HepG2 (cell line): ENCODE measurements at regions not wholly inside any gene's neighbourhood (a gene's known extent, or its start where the extent isn't known, plus 50 kb on each side); places are given as distances from the start of the nearest gene placed in this dataset.
A peak's percentile ranks its signal among the peaks of the same experiment; 100 is the strongest.

Experiments
- CCDC6 ChIP-seq: sonication (generic); formaldehyde crosslinking; IDR thresholded peaks from 2 replicates; pipeline ENCODE4 v1.8.1; 2022; ENCODE audit warnings: mild to moderate bottlenecking, missing genetic modification reagents, moderate library complexity
- CERS6 ChIP-seq: sonication (generic); formaldehyde crosslinking; IDR thresholded peaks from 2 replicates; pipeline ENCODE4 v1.5.0; 2020; ENCODE audit warnings: missing genetic modification reagents
- FOXM1 ChIP-seq: sonication (generic); formaldehyde crosslinking; IDR thresholded peaks from 2 replicates; pipeline ENCODE4 v1.5.0; 2020; ENCODE audit warnings: missing genetic modification reagents
- GRHL1 ChIP-seq: sonication (generic); formaldehyde crosslinking; conservative IDR thresholded peaks from 2 replicates; pipeline ENCODE4 v1.8.0; 2022; ENCODE audit warnings: missing genetic modification reagents
- HMG20A ChIP-seq: IDR thresholded peaks from 2 replicates; pipeline ENCODE4 v1.6.1; 2016; ENCODE audit warnings: borderline replicate concordance
- HOMEZ ChIP-seq: IDR thresholded peaks from 2 replicates; pipeline ENCODE4 v1.6.1; 2016; ENCODE audit warnings: low read depth
- KDM5B ChIP-seq: sonication (generic); formaldehyde crosslinking; IDR thresholded peaks from 2 replicates; pipeline ENCODE4 v1.4.0; 2020; ENCODE audit warnings: missing genetic modification reagents, mild to moderate bottlenecking, borderline replicate concordance
- MLXIP ChIP-seq: sonication (generic); formaldehyde crosslinking; IDR thresholded peaks from 2 replicates; pipeline ENCODE4 v1.9.0; 2021; ENCODE audit warnings: missing genetic modification reagents, borderline replicate concordance
- MTA1 ChIP-seq: sonication (generic); formaldehyde crosslinking; IDR thresholded peaks from 2 replicates; pipeline ENCODE4 v1.4.0; 2020; ENCODE audit warnings: missing genetic modification reagents, mild to moderate bottlenecking, borderline replicate concordance
- MXD1 ChIP-seq: sonication (generic); formaldehyde crosslinking; IDR thresholded peaks from 2 replicates; pipeline ENCODE4 v1.4.0; 2020; ENCODE audit warnings: mild to moderate bottlenecking, missing genetic modification reagents
- NFIC ChIP-seq: IDR thresholded peaks from 2 replicates; pipeline ENCODE4 v1.6.1; 2012; ENCODE audit warnings: mild to moderate bottlenecking, low read length, inconsistent platforms
- PHF20 ChIP-seq: sonication (generic); formaldehyde crosslinking; IDR thresholded peaks from 2 replicates; pipeline ENCODE4 v1.5.0; 2020; ENCODE audit warnings: mild to moderate bottlenecking, missing genetic modification reagents
- PRMT3 ChIP-seq: sonication (generic); formaldehyde crosslinking; IDR thresholded peaks from 2 replicates; pipeline ENCODE4 v1.8.1; 2022; ENCODE audit warnings: low read depth, mild to moderate bottlenecking, moderate library complexity, missing genetic modification reagents, borderline replicate concordance
- SKIL ChIP-seq: sonication (generic); formaldehyde crosslinking; IDR thresholded peaks from 2 replicates; pipeline ENCODE4 v1.8.0; 2022; ENCODE audit warnings: missing genetic modification reagents, mild to moderate bottlenecking, moderate library complexity, borderline replicate concordance
- TBX2 ChIP-seq: sonication (generic); formaldehyde crosslinking; IDR thresholded peaks from 2 replicates; pipeline ENCODE4 v1.5.0; 2020; ENCODE audit warnings: missing genetic modification reagents, mild to moderate bottlenecking, borderline replicate concordance
- ZNF180 ChIP-seq: sonication (generic); formaldehyde crosslinking; IDR thresholded peaks from 2 replicates; pipeline ENCODE4 v1.4.0; 2020; ENCODE audit warnings: low read depth, missing genetic modification reagents, borderline replicate concordance
- ZNF484 ChIP-seq: sonication (generic); formaldehyde crosslinking; IDR thresholded peaks from 2 replicates; pipeline ENCODE4 v1.5.1; 2020; ENCODE audit warnings: mild to moderate bottlenecking, low read depth, missing genetic modification reagents, borderline replicate concordance
- ZNF589 ChIP-seq: sonication (generic); formaldehyde crosslinking; conservative IDR thresholded peaks from 2 replicates; pipeline ENCODE4 v1.8.0; 2022; ENCODE audit warnings: mild to moderate bottlenecking, moderate library complexity, missing genetic modification reagents
- ZNF672 ChIP-seq: sonication (generic); formaldehyde crosslinking; IDR thresholded peaks from 2 replicates; pipeline ENCODE4 v1.8.1; 2022; ENCODE audit warnings: missing genetic modification reagents

- TF ChIP-seq CCDC6 (CRISPR knock-in tag) (no peak), GRHL1 (CRISPR knock-in tag) (no peak), ZNF180 (CRISPR knock-in tag) (no peak), ZNF672 (CRISPR knock-in tag) (no peak), CERS6 (no peak), MXD1 (CRISPR knock-in tag) (no peak), ZNF589 (CRISPR knock-in tag) (no peak), KDM5B (CRISPR knock-in tag) (no peak), MLXIP (CRISPR knock-in tag) (no peak), HOMEZ (peak; percentile 89), TBX2 (CRISPR knock-in tag) (peak; percentile 70), ZNF484 (CRISPR knock-in tag) (no peak), MTA1 (no peak), HMG20A (CRISPR knock-in tag) (peak; percentile 76; the same call in 1 of the 2 replicates), PRMT3 (no peak), PHF20 (CRISPR knock-in tag) (no peak), NFIC (peak; percentile 59; the same call in 1 of the 2 replicates), FOXM1 (no peak), SKIL (CRISPR knock-in tag) (no peak)
These were observed 133.8 kb upstream of the NUDT4 start (continued) for GRCh38 chr12:93243689-93244513.
